ENCODE measurements at regions not wholly inside any gene's neighbourhood (a gene's known extent, or its start where the extent isn't known, plus 50 kb on each side); places are given as distances from the start of the nearest gene placed in this dataset.

DNA sequence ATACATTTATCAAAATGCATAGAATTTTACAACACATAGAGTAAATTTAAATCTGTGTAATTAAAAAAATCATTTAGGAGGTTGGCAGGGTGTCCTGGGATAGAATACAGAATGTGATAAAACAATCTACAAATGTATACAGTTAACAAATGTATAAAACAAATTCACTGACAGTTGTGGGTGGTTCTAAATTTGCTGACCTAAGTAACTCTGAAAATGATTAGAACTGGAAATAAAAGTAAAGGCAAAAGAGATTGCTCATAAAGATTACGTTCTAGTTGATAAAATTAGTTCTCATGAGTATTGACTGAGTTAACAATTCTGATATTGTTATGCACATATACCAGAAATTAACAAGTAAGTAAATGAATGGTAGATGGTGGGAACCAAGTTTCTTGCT, 1827.3 kb upstream of the FLRT2 start:
- Histone ChIP-seq H4K20me1 (ENCODE audit: insufficient read depth, low read length) (no peaks in the 10 kb centered on the region), H3K27me3 (ENCODE audit: insufficient read depth, low read length) (no peaks in the 10 kb centered on the region), H3K9me2 (ENCODE audit: low read depth, low read length) (no peaks in the 10 kb centered on the region), H3K9ac (ENCODE audit: low read length) (no peak overlapping the region), H2AFZ (ENCODE audit: low read length) (no peak overlapping the region), H3K9me3 (ENCODE audit: low read length) (no peaks in the 10 kb centered on the region), H3K36me3 (ENCODE audit: insufficient read depth, low read length) (no peaks in the 10 kb centered on the region), H3K4me2 (ENCODE audit: low read length) (no peak overlapping the region), H3K4me1 (ENCODE audit: insufficient read depth, low read length, severe bottlenecking) (no peaks in the 10 kb centered on the region), H3K4me3 (ENCODE audit: low read depth, low read length, poor library complexity, severe bottlenecking) (no peak overlapping the region), H3K79me2 (ENCODE audit: insufficient read depth, low read length) (no peaks in the 10 kb centered on the region), H3F3A (ENCODE audit: insufficient read depth, low read length) (no peaks in the 10 kb centered on the region), H3K27ac (ENCODE audit: low read depth, low read length, poor library complexity, severe bottlenecking) (no peak overlapping the region)
- TF ChIP-seq, protein P1, sequence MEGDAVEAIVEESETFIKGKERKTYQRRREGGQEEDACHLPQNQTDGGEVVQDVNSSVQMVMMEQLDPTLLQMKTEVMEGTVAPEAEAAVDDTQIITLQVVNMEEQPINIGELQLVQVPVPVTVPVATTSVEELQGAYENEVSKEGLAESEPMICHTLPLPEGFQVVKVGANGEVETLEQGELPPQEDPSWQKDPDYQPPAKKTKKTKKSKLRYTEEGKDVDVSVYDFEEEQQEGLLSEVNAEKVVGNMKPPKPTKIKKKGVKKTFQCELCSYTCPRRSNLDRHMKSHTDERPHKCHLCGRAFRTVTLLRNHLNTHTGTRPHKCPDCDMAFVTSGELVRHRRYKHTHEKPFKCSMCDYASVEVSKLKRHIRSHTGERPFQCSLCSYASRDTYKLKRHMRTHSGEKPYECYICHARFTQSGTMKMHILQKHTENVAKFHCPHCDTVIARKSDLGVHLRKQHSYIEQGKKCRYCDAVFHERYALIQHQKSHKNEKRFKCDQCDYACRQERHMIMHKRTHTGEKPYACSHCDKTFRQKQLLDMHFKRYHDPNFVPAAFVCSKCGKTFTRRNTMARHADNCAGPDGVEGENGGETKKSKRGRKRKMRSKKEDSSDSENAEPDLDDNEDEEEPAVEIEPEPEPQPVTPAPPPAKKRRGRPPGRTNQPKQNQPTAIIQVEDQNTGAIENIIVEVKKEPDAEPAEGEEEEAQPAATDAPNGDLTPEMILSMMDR (IDR thresholded peaks at IDR 0.05; ENCODE audit: low read length), result no peak
- no peak for TF ChIP-seq EZH2 (IDR thresholded peaks at IDR 0.05; ENCODE audit: borderline replicate concordance, low read length)

DNA sequence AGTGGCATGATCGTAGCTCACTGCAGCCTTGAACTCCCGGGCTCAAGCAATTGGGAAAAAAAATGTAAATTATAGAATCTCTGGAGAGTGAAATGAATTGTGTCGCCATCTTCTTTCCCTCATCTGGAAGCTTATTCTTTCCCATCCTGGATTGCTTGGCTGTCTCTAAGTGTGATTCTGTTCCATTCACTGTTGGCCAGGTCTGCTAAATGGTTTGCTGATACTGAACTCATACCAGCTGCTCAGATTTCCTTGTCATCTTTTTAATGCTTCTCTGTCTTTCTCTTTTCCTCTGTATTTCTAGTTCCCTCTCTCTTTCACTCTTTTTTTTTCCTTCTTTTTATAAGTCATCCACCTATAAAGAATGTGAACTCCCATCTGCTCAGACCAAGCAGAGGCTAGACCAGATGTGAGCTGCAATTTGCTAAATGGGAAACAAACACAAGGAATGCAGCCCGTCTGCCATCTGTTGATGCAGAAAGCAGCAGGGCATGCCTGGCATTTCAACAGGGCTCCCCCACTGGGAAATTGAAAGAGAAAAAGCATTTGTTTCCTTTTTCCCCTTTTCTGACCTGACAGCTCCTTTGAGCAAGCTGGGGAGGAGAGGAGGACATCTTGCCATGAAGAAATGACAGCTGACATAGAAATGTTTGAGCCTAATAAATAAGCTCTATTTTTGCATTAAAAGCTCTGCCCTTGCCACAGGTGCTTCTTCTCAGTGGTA, 1823.6 kb upstream of the FLRT2 start:
- no peak overlapping the region for H2AFZ ChIP-seq (ENCODE audit: low read length)
- H4K20me1 ChIP-seq (ENCODE audit: insufficient read depth, low read length), result no peaks in the 10 kb centered on the region
- H3K9me3 ChIP-seq (ENCODE audit: low read length), result no peaks in the 10 kb centered on the region
- no peak for TF ChIP-seq EZH2 (IDR thresholded peaks at IDR 0.05; ENCODE audit: borderline replicate concordance, low read length)
- TF ChIP-seq, protein P1 (IDR thresholded peaks at IDR 0.05; ENCODE audit: low read length), result no peak
- no peak overlapping the region for H3K4me2 ChIP-seq (ENCODE audit: low read length)
- H3K4me3 ChIP-seq (ENCODE audit: low read depth, low read length, poor library complexity, severe bottlenecking), result no peak overlapping the region
- H3K9ac ChIP-seq (ENCODE audit: low read length), result no peak overlapping the region
- no peak overlapping the region for H3K27ac ChIP-seq (ENCODE audit: low read depth, low read length, poor library complexity, severe bottlenecking)
- H3K36me3 ChIP-seq (ENCODE audit: insufficient read depth, low read length), result no peaks in the 10 kb centered on the region
- no peaks in the 10 kb centered on the region for H3K9me2 ChIP-seq (ENCODE audit: low read depth, low read length)
- H3K4me1 ChIP-seq (ENCODE audit: insufficient read depth, low read length, severe bottlenecking), result no peaks in the 10 kb centered on the region
- H3F3A ChIP-seq (ENCODE audit: insufficient read depth, low read length), result no peaks in the 10 kb centered on the region
- H3K79me2 ChIP-seq (ENCODE audit: insufficient read depth, low read length), result no peaks in the 10 kb centered on the region
- H3K27me3 ChIP-seq (ENCODE audit: insufficient read depth, low read length), result no peaks in the 10 kb centered on the region

DNA sequence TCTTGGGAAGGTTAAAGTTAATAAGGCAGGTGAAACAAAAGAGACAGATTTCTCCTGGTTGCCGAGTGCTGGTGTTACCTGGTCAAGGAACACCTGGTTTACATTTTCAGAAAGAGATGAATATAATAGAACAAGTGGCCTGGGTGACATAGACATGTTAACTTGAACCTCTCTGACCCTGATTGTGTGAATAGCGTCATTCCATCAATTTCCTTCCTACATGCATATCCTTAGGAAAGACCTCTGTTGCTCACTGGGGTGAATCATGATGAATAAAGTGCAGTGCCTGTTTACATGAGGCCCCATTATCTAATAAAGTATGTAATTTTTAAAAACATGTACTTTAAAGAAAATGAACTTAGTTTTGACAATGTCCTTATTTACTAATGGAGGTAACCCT, 1822.9 kb upstream of the FLRT2 start:
- no peak overlapping the region for H3K9ac ChIP-seq (ENCODE audit: low read length)
- no peak overlapping the region for H2AFZ ChIP-seq (ENCODE audit: low read length)
- no peak overlapping the region for H3K27ac ChIP-seq (ENCODE audit: low read depth, low read length, poor library complexity, severe bottlenecking)
- H3K4me1 ChIP-seq (ENCODE audit: insufficient read depth, low read length, severe bottlenecking), result no peaks in the 10 kb centered on the region
- no peak overlapping the region for H3K4me3 ChIP-seq (ENCODE audit: low read depth, low read length, poor library complexity, severe bottlenecking)
- H3K79me2 ChIP-seq (ENCODE audit: insufficient read depth, low read length), result no peaks in the 10 kb centered on the region
- H3K9me2 ChIP-seq (ENCODE audit: low read depth, low read length), result no peaks in the 10 kb centered on the region
- H3F3A ChIP-seq (ENCODE audit: insufficient read depth, low read length), result no peaks in the 10 kb centered on the region
- H3K36me3 ChIP-seq (ENCODE audit: insufficient read depth, low read length), result no peaks in the 10 kb centered on the region
- no peaks in the 10 kb centered on the region for H4K20me1 ChIP-seq (ENCODE audit: insufficient read depth, low read length)
- H3K27me3 ChIP-seq (ENCODE audit: insufficient read depth, low read length), result no peaks in the 10 kb centered on the region
- TF ChIP-seq, protein P1 (IDR thresholded peaks at IDR 0.05; ENCODE audit: low read length), result no peak
- no peak for TF ChIP-seq EZH2 (IDR thresholded peaks at IDR 0.05; ENCODE audit: borderline replicate concordance, low read length)
- no peaks in the 10 kb centered on the region for H3K9me3 ChIP-seq (ENCODE audit: low read length)
- no peak overlapping the region for H3K4me2 ChIP-seq (ENCODE audit: low read length)
